ENCODE measurements at regions not wholly inside any gene's neighbourhood (a gene's known extent, or its start where the extent isn't known, plus 50 kb on each side); places are given as distances from the start of the nearest gene placed in this dataset.
A peak's percentile ranks its signal among the peaks of the same experiment; 100 is the strongest.
"Not testable (repeated sequence)": the region's sequence is repeated elsewhere in the genome, so short reads cannot be mapped to it uniquely, and the experiment has no call there.

DNA sequence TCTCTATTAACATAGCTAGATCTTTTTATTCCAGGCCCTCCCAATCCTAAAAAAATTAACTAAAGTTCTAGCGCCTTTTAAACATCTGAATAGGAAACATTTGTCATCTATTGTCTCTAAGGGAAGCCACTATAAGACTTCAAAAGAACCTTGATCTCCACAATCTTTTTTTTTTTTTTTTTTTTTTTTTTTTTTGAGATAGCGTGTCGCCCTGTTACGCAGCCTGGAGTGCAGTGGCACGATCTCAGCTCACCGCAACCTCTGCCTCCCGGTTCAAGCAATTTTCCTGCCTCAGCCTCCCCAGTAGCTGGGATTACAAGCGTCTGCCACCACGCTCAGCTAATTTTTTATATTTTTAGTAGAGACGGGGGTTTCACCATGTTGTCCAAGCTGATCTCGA, 526.5 kb upstream of the HTR2C start:
- WGBS (ENCODE audit: insufficient coverage, low coverage, missing lambda C conversion rate): 13% methylated on average over 8 of the region's 11 CpGs
- H3K27me3 ChIP-seq (ENCODE audit: control insufficient read depth in 2 of 2, insufficient read depth in 2 of 2, low read length in 2 of 2); H3K9me1 ChIP-seq (ENCODE audit: control insufficient read depth, insufficient read depth, low read length); intact Hi-C loops (cut with micrococcal nuclease); H3K4me1 ChIP-seq (replicated peaks in 1 of 2; ENCODE audit: control insufficient read depth in 2 of 2, insufficient read depth in 2 of 2, low read length in 2 of 2); H2AFZ ChIP-seq (ENCODE audit: low read depth, low read length); DNase-seq (ENCODE audit: extremely low read depth in 1 of 4, low spot score in 3 of 4); BruUV-seq (replicated peaks); in situ Hi-C loops (cut with MboI); CTCF ChIA-PET (ENCODE audit: low intra/inter-chr PET ratio); H4K20me1 ChIP-seq (replicated peaks; ENCODE audit: control insufficient read depth, insufficient read depth, low read length); FAIRE-seq; H3K9me3 ChIP-seq (replicated peaks; ENCODE audit: control insufficient read depth, insufficient read depth, low read depth, low read length): not testable (repeated sequence)
- peak overlapping the region; percentile 86; the same call in 1 of the 3 replicates for H3K27ac ChIP-seq (ENCODE audit: extremely low read depth, low read depth, low read length)
- H3K36me3 ChIP-seq (ENCODE audit: control insufficient read depth, insufficient read depth, low read length): peaks cover 13% of the 10 kb centered on the region; the same call in 1 of the 3 replicates
- peaks cover 65% of the 10 kb centered on the region for H3K79me2 ChIP-seq (ENCODE audit: control insufficient read depth, insufficient read depth, low read length)
- TF ChIP-seq ZNF384 (IDR thresholded peaks at IDR 0.05; ENCODE audit: low read depth, low read length) (peak; percentile 55; the same call in 1 of the 2 replicates), BCOR (IDR thresholded peaks at IDR 0.05) (0 out of 2 replicates have a peak, but pooled peaks have one; percentile 10), RBBP5 (IDR thresholded peaks at IDR 0.05; ENCODE audit: borderline replicate concordance, insufficient read depth, low read length, poor library complexity, severe bottlenecking) (peak; percentile 33), CHD1 (IDR thresholded peaks at IDR 0.05; ENCODE audit: low read length) (peak; percentile 26)
- peak overlapping the region; percentile 81; the same call in 1 of the 2 replicates for H3K4me2 ChIP-seq (ENCODE audit: insufficient read depth, low read length)
- ATAC-seq: peak; percentile 18
- peak overlapping the region; percentile 47 for H3K4me3 ChIP-seq
- POLR2A ChIA-PET: interaction anchor here (0.6 to 2.7 kb wide), 3 partner anchors 9 to 868 kb away, joined by 3 to 11 read pairs (median 3); no protein-coding TSS in a partner anchor
- H3K9ac ChIP-seq (ENCODE audit: insufficient read depth in 1 of 2, low read depth in 2 of 2, low read length in 2 of 2): peak overlapping the region; percentile 53 to 79; a peak in 3 of 4 replicates

DNA sequence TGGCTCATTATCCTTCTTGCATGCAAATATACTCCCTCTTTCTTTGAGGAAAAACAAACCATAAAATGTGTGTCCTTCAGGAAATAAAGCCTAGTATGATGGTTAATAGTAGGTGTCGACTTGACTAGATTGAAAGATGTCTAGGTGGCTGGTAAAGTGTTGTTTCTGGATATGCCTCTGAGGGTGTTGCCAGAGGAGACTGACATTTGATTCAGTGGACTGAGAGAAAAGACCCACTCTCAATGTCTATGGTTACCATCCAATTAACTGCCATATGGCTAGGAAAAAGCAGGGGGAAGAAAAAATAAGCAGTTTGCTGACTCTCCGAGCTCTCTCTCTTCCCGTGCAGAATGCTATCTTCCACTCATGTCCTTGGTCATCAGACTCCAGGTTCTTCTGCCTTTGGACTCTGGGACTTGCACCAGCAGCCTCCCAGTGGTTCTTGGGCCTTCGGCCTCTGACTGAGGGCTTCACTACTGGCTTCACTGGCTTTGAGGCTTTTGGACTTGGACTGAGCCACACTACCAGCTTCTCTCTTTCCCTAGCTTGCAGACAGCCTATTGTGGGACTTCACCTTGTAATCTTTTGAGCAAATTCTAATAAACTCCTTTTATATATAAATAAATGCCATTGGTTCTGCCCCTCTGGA, 532.1 kb upstream of the HTR2C start:
- TF ChIP-seq ZKSCAN8 (CRISPR knock-in tag; IDR thresholded peaks at IDR 0.05) (no peak), ILK (tag; IDR thresholded peaks at IDR 0.05; ENCODE audit: borderline replicate concordance, low read depth) (no peak), BCOR (IDR thresholded peaks at IDR 0.05) (no peak), HDAC8 (tag; IDR thresholded peaks at IDR 0.05) (no peak), NR3C1 (CRISPR knock-in tag; IDR thresholded peaks at IDR 0.05) (no peak), FOXK1 (CRISPR knock-in tag; IDR thresholded peaks at IDR 0.05; ENCODE audit: borderline replicate concordance) (no peak)
- no peaks in the 10 kb centered on the region for H3K27me3 ChIP-seq (ENCODE audit: control insufficient read depth in 2 of 2, insufficient read depth in 2 of 2, low read length in 2 of 2)
- no peaks in the 10 kb centered on the region for H3K9me3 ChIP-seq (replicated peaks; ENCODE audit: control insufficient read depth, insufficient read depth, low read depth, low read length)
- H3K9ac ChIP-seq (ENCODE audit: insufficient read depth in 1 of 2, low read depth in 2 of 2, low read length in 2 of 2): 0 out of 4 replicates have a peak overlapping the region, but pooled peaks of 1 of the 2 experiments have one; percentile 19
- BruUV-seq (replicated peaks): no TSS peak
- POLR2A ChIA-PET: no interaction called here
- FAIRE-seq: no peak
- CTCF ChIA-PET (ENCODE audit: low intra/inter-chr PET ratio): no interaction called here
- no peak overlapping the region for H3K4me3 ChIP-seq
- H3K79me2 ChIP-seq (ENCODE audit: control insufficient read depth, insufficient read depth, low read length): peaks cover 88% of the 10 kb centered on the region
- no peaks in the 10 kb centered on the region for H4K20me1 ChIP-seq (replicated peaks; ENCODE audit: control insufficient read depth, insufficient read depth, low read length)
- H2AFZ ChIP-seq (ENCODE audit: low read depth, low read length): no peak overlapping the region
- no peak overlapping the region for H3K4me2 ChIP-seq (ENCODE audit: insufficient read depth, low read length)
- 40% methylated on average over 2 of the region's 4 CpGs for WGBS (ENCODE audit: insufficient coverage, low coverage, missing lambda C conversion rate)
- intact Hi-C loops (cut with micrococcal nuclease): no loop called here
- DNase-seq (ENCODE audit: extremely low read depth in 1 of 4, low spot score in 3 of 4): no peak
- in situ Hi-C loops (cut with MboI): no loop called here
- H3K9me1 ChIP-seq (ENCODE audit: control insufficient read depth, insufficient read depth, low read length): no peaks in the 10 kb centered on the region
- H3K4me1 ChIP-seq (replicated peaks in 1 of 2; ENCODE audit: control insufficient read depth in 2 of 2, insufficient read depth in 2 of 2, low read length in 2 of 2): peaks cover 0 to 18% of the 10 kb centered on the region in 2 experiments; a peak in 3 of 5 replicates
- H3K27ac ChIP-seq (ENCODE audit: extremely low read depth, low read depth, low read length): 0 out of 3 replicates have a peak overlapping the region, but pooled peaks have one; percentile 2
- ATAC-seq: no peak; the same call in 2 of the 3 replicates
- peaks cover 37% of the 10 kb centered on the region for H3K36me3 ChIP-seq (ENCODE audit: control insufficient read depth, insufficient read depth, low read length)

All from K562 (cell line).